NB4 (cell line): ENCODE measurements at regions not wholly inside any gene's neighbourhood (a gene's known extent, or its start where the extent isn't known, plus 50 kb on each side); places are given as distances from the start of the nearest gene placed in this dataset.

Source experiments
- DNase-seq: peaks from one replicate; pipeline ENCODE4 v3.0.0; 2010; ENCODE audit warnings: low read depth
- H3K4me3 ChIP-seq: one replicate; pipeline ENCODE4 v1.5.1; 2011; ENCODE audit warnings: mild to moderate bottlenecking, low read depth, low read length, moderate library complexity
- MYC ChIP-seq: IDR thresholded peaks from 2 replicates; pipeline ENCODE4 v1.6.1; 2011; ENCODE audit warnings: low read depth, low read length
- POLR2A ChIP-seq: IDR thresholded peaks from 2 replicates; pipeline ENCODE4 v1.6.1; 2011; ENCODE audit warnings: mild to moderate bottlenecking; ENCODE audit not compliant: insufficient read length; ENCODE audit errors: extremely low read depth
- TF ChIP-seq, protein P1 (sequence below): IDR thresholded peaks from one replicate; pipeline ENCODE4 v1.5.1; 2012; ENCODE audit warnings: low read depth, low read length
- TF ChIP-seq, protein P2 (sequence below): IDR thresholded peaks from 2 replicates; pipeline ENCODE4 v1.6.1; 2011; ENCODE audit warnings: low read depth, low read length

DNA sequence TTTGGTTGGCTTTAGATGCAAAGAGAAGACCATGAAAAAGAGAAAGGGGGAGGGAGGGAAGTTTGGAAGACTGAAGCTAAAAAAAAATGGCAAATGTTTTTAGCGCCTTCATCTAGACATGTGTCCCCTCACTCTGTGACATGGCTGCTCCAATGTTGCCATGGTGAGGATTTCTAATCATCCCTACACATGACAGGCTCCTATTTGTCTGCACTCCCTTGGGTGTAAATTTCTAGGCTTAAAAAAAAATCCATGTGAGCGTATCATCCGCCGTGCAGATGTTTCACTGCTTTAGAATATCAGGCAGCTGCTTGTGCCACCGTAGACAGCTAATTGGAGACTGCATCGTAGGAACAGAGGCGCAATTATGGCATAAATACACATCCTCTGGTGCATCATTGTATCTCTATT is 761.1 kb upstream of the MMS22L start:
- no peak for DNase-seq
- TF ChIP-seq, protein P1, sequence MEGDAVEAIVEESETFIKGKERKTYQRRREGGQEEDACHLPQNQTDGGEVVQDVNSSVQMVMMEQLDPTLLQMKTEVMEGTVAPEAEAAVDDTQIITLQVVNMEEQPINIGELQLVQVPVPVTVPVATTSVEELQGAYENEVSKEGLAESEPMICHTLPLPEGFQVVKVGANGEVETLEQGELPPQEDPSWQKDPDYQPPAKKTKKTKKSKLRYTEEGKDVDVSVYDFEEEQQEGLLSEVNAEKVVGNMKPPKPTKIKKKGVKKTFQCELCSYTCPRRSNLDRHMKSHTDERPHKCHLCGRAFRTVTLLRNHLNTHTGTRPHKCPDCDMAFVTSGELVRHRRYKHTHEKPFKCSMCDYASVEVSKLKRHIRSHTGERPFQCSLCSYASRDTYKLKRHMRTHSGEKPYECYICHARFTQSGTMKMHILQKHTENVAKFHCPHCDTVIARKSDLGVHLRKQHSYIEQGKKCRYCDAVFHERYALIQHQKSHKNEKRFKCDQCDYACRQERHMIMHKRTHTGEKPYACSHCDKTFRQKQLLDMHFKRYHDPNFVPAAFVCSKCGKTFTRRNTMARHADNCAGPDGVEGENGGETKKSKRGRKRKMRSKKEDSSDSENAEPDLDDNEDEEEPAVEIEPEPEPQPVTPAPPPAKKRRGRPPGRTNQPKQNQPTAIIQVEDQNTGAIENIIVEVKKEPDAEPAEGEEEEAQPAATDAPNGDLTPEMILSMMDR, result no peak
- TF ChIP-seq POLR2A (no peak), MYC (no peak)
- TF ChIP-seq, protein P2, sequence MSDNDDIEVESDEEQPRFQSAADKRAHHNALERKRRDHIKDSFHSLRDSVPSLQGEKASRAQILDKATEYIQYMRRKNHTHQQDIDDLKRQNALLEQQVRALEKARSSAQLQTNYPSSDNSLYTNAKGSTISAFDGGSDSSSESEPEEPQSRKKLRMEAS, result no peak
- no peak overlapping the region for H3K4me3 ChIP-seq

DNA sequence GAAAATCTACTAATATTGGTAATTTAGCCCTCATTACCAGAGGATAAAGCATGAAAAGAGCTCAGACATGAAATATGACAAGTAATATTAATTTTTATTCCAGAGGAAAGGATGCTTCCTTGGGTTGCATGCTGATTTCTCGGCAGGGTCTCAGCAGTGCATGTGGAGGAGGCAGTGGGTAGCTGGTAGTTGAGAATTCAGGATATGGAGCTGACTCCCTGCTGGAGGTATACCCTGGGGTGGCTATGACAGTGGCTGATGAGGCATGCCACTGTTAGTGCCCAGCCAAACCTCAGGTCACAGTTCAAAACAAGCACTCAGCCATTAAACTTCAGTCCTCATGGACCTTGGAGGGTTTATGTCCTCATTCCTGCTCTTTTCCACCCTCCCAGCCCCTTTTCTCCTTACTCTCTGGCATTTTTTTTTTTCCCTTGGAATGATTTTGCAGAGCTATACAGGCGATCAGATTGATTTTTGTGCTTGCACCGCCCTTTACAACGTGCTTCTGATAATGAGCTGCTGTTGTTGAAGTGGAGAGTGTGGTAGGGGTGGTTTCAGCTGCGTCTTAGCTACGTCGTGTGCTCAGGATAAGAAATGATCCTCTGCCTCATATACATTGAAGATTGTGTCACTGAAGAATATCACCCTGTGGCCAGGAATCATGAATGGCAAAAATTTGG is 761.9 kb upstream of the MMS22L start:
- no peak for DNase-seq
- no peak overlapping the region for H3K4me3 ChIP-seq
- TF ChIP-seq POLR2A (no peak), MYC (no peak)
- TF ChIP-seq, protein P1, result no peak
- TF ChIP-seq, protein P2, result no peak

DNA sequence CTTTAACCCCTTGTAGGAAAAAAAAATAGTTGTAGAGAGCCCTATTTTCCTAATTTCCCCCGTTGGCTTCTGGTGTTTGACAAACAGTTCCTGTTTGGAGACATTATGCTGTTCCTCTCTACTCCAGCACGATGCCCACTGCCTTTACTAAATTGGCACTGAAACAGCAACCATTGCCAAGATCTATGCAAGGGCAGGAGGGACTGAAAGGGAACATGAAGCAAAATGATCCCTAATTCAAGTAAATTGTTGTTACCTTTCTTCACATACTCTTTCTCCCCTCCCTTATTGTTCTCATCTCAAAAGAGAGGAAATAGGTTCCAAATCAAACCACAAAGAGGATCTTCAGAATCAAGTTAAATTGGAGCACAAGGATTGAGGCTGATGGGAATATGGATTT is 764.1 kb upstream of the MMS22L start:
- TF ChIP-seq, protein P1, result no peak
- TF ChIP-seq, protein P2, result no peak
- TF ChIP-seq MYC, result no peak
- TF ChIP-seq POLR2A, result no peak
- DNase-seq, result no peak
- H3K4me3 ChIP-seq, result no peak overlapping the region

DNA sequence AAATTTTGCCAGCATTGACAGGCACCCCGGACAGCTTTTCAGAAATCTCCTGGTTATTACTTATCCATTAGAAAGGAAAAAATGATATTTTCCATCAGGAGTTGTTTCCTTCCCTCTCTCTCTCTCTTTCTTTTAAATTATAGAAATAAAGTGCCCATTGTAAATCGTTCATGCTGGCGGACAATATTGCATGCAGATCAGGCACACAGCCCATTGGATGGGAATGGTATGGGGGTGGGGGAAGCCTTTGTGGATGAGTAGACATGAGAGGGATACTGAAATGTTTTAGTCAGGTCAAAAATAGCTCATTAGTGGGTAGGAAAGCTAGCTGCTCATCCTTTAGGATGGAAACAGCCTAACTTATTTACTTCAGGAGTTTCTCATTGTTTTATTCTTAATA is 764.9 kb upstream of the MMS22L start:
- H3K4me3 ChIP-seq, result no peak overlapping the region
- TF ChIP-seq POLR2A, result no peak
- TF ChIP-seq, protein P2, result no peak
- no peak for DNase-seq

DNA sequence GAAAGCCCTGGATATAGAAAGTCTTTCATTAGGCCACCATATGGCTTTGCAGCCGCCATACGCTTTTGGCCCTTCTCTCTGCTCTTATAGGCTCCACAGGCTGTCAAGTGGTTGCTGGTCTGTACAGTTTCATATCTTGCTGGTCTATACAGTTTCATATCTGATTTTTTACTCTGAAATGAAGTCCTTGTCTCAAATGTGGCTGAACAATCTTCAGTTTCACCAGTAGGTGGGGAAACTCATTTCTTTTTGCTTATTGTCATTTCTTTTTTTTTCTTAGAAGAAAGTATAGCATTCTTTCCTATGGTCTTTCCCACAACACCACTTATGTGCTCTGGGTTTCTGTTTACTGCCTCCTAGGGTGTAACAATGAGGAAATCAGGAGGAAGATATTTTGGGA is 771.4 kb upstream of the MMS22L start:
- no peak for TF ChIP-seq POLR2A
- TF ChIP-seq MYC, result no peak
- TF ChIP-seq, protein P1, result no peak
- TF ChIP-seq, protein P2, result no peak
- no peak overlapping the region for H3K4me3 ChIP-seq
- DNase-seq, result peak; percentile 18

DNA sequence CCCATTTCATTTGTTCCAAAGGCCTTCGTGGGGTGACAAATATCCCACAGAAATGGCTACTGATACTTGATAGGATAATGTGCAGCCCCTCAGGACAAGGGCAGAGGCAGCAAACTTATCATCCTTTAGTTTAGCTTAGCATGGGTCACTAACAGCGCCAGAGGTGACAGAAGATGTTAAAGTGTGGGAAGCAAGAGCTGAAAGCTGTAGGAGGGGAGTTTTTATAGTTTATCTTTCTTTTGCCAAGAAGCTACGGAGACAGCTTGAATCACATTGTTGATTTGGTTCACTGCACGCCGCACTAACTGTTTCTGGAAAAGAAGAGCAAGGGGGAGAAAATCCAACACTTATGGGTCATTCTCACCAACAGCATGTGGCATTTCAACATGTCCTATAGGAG is 773.9 kb upstream of the MMS22L start:
- no peak overlapping the region for H3K4me3 ChIP-seq
- DNase-seq, result no peak
- TF ChIP-seq, protein P2, result no peak
- TF ChIP-seq POLR2A (no peak), MYC (no peak)
- TF ChIP-seq, protein P1, result no peak
